HG03469 (cell line): ENCODE measurements at regions not wholly inside any gene's neighbourhood (a gene's known extent, or its start where the extent isn't known, plus 50 kb on each side); places are given as distances from the start of the nearest gene placed in this dataset.
"Not testable (repeated sequence)": the region's sequence is repeated elsewhere in the genome, so short reads cannot be mapped to it uniquely, and the experiment has no call there.

Experiments used
- ATAC-seq: cut with Tn5 transposase; IDR thresholded peaks from one replicate; pipeline ENCODE4 v1.9.1; 2021; ENCODE audit warnings: mild to moderate bottlenecking, moderate library complexity, moderate number of reproducible peaks; ENCODE audit not compliant: unreplicated experiment

DNA sequence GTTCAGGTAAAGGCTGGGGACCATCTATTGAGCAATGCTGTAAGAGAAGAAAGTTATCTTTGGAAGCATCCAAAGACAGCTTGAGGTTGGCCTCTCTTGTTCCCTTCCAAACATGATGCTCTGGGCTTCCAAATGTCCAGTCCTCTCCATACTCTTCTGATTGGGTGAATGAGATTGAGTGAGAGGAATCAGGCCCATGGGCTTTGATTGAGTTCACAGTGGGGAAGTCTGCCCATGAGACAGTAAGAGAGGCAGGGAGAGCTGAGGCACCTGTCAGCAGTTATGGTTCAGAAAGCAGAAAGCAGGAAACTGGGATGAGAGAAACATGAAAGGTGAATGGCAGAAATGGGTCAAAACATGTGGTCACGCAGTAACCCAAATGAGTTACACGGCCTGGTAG is 1006.9 kb downstream of the VRK1 start:
- no peak for ATAC-seq

DNA sequence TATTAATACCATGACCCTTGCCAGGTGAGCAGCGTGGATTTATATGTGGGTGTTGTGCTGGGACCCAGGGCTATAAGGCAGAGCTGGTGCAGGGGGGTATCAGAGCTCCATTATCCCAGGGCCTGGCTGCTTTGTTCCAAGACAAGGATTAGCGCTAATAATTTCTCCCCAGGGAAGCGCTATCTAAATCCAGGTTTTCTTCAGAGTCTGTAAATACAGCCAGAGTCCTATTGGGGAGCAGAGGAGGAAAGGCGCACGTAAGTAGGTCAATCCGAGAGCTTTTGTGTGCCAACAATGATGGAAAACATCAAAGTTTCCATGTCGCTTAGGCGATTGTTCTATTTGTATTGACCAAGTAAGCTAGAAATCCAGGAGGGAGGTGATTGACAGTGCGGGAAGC is 1009.7 kb downstream of the VRK1 start:
- no peak for ATAC-seq

DNA sequence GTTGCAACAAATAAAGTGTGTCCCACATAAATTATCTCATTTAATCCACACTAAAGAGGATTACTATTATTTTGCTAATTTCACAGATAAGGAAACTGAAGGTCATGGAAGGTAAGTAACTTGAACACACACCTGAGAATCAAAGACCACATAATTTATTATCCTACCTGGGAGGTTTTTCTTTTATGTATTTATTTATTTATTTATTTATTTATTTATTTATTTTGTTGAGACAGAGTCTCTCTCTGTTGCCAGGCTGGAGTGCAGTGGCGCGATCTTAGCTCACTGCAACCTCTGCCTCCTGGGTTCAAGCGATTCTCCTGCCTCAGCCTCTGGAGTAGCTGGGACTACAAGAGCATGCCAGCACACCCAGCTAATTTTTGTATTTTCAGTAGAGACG is 1011.4 kb downstream of the VRK1 start:
- ATAC-seq = not testable (repeated sequence)

DNA sequence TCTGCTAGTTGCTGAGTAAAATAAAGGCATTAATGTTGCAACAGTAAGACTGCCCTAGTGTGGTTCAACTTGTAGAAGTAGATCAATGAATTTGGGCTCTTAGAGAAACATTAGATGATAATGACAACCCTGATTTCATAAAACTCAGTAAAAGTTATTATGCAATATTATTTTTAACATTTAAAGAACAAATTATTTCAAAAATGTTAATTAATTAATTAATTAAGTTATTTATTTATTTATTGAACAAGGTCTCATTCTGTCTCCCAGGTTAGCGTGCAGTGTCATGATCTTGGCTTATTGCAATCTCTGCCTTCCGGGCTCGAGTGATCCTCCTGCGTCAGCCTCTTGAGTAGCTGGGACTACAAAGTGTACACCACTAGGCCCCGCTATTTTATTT is 1016.4 kb downstream of the VRK1 start:
- no peak for ATAC-seq

DNA sequence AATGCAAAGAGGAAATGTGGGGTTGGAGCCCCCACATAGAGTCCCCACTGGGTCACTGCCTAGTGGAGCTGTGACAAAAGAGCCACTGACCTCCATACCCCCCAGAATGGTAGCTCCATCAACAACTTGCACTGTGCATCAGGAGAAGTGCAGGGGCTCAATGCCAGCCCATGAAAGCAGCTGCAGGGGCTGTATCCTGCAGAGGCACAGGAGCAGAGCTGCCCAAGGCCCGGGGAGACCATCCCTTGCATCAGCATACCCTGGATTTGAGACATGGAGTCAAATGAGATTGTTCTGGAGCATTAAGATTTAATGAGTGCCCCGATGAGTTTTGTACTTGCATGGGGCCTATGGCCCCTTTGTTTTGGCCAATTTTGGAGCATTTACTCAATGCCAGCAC is 1023.6 kb downstream of the VRK1 start:
- no peak for ATAC-seq

DNA sequence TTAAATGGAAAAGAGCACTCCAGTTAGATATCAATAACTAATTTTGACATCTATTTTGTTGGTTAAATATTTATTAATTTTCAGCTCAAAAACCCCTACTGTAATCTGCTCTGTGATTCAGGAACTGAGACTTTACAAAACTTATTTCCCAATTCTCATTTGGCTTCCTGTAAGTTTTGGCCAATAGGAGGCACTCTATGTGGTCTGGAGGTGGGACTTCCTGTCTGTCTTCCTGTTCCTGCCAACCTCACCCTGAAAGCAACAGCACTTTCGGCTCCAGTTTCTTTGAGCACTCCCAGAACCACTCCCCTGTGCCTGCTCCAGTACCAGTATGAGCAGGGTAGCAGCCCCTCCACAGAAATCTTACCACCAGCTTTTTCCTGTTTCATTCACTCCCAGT is 1027.0 kb downstream of the VRK1 start:
- no peak for ATAC-seq

DNA sequence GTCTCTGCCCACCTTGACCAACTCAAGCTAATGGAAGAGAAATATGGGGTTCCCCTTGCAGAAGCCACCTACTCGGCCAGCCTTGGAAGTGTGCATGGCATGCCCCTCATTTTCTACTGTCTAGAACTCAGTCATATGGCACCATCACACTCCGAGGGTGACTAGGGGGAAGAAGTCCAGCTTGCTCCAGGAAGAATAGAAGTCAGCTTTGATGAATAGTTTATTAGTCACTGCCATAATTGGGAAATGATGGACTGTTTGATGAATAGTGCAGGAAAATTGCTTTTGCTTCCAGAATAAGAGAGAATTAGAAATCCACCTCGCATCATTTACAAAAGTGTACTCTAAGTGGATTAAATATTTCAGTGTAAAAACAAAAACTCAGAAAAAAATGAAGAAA is 1030.6 kb downstream of the VRK1 start:
- ATAC-seq = no peak

DNA sequence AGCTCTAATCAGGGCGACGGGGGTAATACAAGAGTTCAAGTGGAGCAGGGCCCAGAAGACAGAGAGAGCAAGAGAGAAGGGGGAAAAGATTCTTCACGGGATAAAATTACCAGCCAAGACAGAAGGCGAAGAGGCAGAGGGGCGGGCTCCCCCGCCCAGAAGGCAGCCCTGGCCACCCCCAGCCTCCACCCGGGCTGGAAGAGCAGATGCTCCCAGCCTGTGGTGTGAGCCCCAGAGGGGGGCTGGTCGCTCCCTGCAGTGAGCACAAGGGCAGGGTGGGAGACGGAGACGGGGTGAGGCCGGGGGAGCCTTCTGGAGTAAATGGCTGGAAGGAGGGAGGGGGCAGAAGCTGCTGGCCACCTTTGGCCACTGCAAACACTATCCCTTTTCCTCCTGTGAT is 1035.6 kb downstream of the VRK1 start:
- no peak for ATAC-seq

DNA sequence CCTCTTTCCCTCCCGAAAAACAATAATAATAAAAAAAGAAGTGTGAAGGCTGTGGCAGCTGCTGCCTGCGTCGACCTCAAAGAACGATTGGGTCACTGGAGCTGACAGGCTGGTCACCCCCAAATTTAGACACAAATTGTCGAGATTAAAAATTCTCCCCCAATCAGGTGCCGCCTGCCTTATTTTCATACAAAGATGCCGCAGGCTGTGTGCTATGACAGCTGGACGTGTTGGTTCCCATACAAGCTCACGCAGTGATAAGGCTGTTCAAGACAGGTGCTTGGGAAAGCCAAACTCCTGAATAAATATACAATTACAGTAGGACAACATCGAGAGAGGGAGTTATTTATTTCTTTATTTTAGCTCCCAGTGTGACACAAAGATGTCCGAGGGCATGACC is 1041.8 kb downstream of the VRK1 start:
- ATAC-seq = no peak

DNA sequence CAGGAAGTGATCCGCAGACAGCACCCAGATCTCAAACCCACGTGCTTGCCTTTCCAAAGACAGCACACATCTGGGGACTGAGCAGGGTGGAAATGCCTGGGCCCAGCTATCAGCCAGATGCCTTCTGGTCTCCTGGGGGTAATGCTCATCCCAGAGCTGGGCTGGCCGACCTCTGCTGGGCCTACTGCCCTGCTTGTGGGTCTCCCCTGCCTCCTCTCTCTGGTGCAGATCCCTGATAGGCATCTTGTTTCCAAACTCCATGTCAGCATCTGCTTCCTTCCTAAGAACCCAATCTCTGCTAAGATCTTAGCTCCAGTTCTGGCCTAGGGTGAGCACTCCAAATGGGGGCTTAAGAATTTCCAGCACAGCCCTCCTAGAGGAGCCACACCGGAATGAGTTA is 1043.0 kb downstream of the VRK1 start:
- no peak for ATAC-seq

DNA sequence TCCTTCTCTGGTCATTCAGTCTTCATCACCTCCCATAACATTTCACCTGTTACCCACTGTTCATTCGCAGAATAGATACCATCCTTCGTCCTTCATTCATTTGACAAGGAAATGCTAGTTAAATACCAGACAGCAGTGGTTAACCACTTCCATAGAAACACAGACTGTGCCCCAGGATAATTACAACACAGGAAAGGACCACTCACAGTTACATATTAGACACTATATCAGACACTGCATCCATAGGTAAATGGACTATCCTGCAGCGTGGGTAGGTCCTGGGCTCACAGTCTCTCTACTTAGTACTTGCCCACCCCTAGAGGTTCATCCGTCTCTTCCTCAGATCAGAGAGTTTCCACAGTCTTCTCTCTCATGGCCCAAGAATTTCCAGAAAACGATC is 1044.6 kb downstream of the VRK1 start:
- no peak for ATAC-seq

DNA sequence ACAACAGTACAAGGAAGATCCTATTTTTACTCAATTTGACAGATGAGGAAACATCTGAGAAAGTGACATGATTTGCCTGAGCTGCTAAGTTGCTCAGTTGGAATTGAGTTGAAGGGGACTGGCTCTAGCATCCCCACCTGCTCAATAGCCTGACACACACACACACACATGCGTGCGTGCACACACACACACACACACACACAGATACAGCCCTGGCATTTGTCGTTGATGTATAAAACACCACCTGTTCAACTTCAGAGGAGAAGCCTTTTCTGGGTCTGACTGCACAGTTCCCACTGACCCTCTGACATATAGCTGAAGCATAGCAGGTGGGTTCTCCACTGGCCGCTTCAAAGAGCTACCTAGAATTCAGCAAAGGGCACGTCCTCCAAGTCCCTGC is 1045.9 kb downstream of the VRK1 start:
- ATAC-seq = no peak

DNA sequence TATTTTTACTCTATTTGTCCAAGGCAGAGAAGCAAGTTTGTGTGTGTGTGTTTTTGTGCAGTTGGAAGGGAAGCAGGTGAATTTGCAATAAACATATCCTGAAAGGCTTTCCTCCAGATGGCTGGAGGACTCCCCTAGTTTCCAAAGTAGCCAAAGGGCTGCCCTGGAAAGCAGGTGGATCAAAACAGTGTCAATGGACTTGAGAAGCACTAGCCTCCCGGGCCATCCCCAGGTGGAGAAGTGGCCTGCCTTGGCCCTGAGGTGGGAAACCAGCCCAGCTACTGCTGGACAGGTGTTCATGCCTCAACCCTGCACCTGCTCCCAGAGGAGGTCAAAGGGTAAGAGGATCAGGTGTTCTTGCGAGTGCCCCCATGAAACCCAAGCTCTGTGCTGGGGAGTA is 1046.9 kb downstream of the VRK1 start:
- no peak for ATAC-seq

DNA sequence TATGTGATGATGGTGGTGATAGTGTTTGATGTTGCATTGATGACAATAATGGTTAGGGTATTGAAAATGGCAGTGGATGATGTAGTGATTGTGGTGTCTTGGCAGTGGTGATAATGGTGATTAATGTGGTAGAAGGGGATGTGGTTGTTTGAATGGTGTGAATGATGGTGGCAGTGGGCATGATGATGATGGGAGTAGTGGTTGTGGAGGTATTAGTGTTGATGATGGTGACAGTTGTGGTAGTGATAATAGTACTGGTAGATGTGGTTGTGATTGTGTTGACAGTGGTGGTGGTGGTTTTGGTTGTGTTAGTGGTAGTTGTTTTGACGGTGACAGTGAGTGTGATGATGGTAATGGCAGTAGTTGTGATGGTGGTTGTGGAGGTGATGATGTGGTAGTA is 1049.0 kb downstream of the VRK1 start:
- ATAC-seq = no peak

DNA sequence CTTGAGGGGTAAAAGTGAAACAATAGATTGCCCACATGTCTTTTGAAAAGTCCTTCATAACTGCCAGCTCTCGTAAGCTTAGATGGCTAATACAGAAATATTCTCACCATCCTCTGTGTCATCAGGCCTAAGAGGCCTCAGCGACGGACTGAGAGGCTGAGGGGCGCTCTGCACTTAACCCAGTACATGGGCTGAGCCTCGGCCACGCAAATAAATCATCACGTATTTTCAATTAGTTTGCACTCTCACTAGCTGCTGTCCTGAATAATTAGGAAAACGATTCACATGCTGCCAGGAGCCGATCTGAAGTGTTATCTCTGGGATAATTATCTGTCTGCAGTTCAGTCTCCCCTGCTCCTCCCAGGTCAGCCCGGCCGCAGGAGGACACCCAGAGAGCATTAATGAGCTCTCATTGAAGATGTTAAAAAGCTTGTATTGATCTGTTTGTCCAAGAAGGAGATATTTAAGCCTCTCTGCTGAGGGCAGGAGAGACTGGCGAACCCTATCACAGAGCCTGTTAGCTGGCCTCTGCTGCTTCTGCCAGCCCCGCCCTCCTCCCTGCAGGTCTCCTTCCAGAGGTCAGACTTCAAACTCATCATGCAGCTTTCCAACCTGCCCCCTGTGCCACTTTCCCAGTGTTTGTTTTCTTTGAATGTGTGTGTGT is 1051.3 kb downstream of the VRK1 start:
- ATAC-seq = no peak

DNA sequence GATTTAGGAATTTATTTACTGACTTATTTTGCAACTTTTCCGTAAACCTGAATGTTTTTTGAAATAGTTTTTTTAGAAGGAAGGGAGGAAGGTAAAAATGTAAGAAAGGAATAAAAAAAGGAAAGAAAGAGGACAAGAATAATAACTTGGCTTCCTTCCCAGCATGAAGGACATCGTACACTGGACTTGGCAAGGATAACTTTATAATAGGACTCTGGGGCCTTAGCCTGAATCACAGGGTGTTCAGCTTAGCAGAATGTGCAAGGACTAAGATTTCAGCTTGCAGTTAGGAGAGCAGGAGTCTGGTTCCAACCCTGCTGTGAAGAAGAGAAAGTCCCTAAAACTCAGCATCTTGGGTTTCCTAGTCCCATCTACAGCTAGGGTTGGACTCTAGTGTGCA is 1053.3 kb downstream of the VRK1 start:
- no peak for ATAC-seq

DNA sequence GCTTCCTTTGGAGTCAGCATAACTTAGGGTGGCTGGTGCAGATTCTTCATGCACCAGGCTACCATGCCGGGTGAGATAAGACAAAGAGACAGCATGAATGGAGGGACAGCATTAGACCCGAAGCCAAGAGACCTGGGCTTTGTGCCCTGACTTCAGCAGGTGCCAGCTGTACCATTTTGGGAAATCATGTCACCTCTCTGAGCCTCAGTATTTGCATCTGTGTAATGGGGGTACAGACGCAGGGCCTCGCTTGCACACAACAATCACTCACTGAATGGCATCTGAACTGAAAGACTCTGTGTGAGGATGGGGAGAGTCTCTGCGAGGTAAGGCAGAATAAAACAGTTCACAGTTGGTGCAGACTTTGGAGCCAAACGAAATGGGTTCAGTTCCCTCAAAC is 1053.7 kb downstream of the VRK1 start:
- ATAC-seq = no peak

DNA sequence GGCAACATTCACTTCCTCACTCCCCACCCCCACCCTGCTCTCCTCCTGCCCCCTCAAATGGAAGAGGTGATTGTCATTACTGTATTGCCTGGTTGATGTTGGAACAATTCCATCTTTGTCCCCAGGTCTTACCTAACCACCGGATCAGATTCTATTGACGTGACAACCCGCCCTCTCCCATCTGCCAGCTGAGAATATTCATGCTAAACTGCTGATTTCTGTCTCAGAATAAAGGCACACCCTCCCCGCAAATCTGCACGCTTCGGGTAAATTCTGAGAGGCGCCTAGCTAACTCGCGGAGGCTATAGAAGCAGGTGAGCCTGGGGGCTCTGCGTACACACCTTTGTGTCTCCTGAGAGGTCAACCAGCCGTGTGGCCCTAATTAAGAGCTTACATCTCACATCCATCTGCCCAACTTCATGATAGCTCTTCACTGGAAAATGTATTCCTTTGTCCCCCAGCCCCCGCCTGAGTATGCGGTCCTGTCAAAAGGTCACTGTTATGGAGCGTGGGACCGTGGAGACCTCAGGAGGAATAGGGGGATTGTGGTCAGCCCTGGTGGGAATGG is 1054.3 kb downstream of the VRK1 start:
- ATAC-seq = no peak

DNA sequence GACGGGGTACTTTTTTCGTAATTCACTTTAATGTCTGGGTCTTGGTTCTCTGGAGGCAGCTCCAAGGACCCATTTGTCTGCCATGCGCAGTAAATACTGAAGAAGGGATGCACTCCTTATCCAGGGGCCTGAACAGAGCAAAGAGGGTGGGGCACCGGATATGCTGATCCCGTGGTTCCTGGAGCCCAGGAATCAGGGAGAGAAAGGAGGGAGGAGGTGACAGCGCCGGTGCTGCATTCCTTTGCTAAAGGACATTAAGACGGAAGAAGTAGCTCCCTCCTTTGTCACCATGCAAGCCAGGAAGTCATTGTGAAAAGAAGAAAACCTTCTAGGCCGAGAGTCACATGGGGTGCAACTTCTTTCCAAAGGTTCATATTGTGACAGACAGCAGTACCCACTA is 1057.7 kb downstream of the VRK1 start:
- ATAC-seq = no peak

DNA sequence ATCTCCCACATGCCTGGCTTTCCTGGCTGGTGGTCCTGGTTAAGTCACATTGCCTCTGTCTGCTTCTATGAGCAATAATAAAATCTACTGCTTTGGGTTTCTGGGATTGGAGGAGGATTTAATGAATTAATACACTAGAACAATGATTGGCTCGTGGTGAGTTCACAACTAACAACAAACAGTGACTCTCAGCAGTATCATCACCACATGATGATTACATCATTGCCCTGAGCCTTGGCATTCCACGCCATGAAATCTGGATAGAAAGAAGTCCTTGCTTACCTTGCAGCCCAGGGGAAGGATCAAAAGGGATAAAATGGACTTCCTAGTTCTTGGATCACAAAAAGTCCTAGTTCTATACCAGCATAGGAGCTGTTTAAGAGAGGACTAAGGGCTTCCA is 1069.0 kb downstream of the VRK1 start:
- no peak for ATAC-seq

DNA sequence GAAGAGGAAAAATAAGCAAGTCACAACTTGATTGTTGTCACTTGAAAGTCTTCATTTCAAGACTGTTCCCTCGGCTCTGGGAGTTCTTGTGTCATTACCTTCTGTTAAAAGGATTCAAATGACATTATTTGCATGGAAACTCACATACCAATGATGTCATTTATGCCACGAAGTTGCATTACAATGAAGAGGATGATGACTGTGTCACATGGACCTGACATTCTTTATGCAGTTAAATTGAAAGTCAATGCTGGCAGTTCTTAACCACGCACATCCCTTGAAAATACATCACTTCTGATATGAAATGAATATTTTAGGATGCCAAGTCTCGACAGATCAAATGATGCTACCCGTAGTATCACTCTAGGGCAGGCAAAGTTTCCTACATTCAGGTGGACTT is 1069.5 kb downstream of the VRK1 start:
- no peak for ATAC-seq

DNA sequence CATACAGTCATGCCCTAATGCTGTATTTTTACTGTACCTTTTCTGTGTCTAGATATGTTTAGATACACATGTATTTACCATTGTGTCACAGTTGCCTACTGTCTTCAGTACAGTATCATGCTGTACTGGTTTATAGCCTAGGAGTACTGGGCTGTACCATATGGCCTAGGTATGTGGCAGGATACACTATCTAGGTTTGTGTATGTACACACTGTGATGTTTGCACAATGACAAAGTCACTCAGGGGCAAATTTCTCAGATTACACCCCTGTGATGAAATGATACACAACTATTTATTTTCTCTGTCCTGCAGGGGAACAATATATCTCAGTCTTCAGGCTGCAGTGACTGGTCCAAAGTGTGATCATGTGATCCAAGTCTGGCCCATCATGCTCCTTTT is 1076.1 kb downstream of the VRK1 start:
- ATAC-seq = no peak

DNA sequence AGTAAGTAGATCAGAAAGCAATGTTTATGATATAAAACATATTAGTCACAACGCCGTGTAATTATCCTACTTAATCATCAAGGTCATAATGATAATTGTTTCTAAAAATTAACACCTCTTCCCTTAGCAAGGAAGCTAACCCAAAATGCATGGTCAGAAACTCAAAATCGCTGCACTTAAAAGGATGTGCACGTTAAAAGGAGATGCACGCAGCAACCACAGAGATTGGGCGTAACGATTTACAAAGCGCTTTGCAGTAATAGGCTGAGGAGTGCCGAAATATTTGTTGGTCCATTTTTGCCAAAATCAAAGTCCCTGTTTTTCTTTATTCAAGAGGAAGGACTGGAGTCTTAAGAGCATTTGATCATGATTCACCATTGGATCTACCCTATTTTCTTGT is 1077.2 kb downstream of the VRK1 start:
- ATAC-seq = no peak
